ENCODE measurements at regions not wholly inside any gene's neighbourhood (a gene's known extent, or its start where the extent isn't known, plus 50 kb on each side); places are given as distances from the start of the nearest gene placed in this dataset.
A peak's percentile ranks its signal among the peaks of the same experiment; 100 is the strongest.

- Histone ChIP-seq H3K4me1 (no peaks in the 10 kb centered on the region), H3K36me3 (no peaks in the 10 kb centered on the region), H3K27ac (no peak overlapping the region), H3K4me3 (no peak overlapping the region), H3K27me3 (no peaks in the 10 kb centered on the region), H3K9me3 (replicated peaks) (no peaks in the 10 kb centered on the region)
- no peak for DNase-seq
Observed at GRCh38 chr2:196380575-196380974, 209.2 kb upstream of the STK17B start.

GRCh38 chr2:196381464-196381863 lies 210.1 kb upstream of the STK17B start:
- H3K4me3 ChIP-seq, result no peak overlapping the region
- no peaks in the 10 kb centered on the region for H3K27me3 ChIP-seq
- H3K36me3 ChIP-seq, result no peaks in the 10 kb centered on the region
- no peaks in the 10 kb centered on the region for H3K4me1 ChIP-seq
- no peak overlapping the region for H3K27ac ChIP-seq
- no peaks in the 10 kb centered on the region for H3K9me3 ChIP-seq (replicated peaks)
- DNase-seq, result no peak

- no peak overlapping the region for H3K4me3 ChIP-seq
- H3K9me3 ChIP-seq (replicated peaks), result no peaks in the 10 kb centered on the region
- H3K27me3 ChIP-seq, result no peaks in the 10 kb centered on the region
- DNase-seq, result no peak
- H3K36me3 ChIP-seq, result no peaks in the 10 kb centered on the region
- H3K4me1 ChIP-seq, result no peaks in the 10 kb centered on the region
- H3K27ac ChIP-seq, result no peak overlapping the region
Observed at GRCh38 chr2:196383799-196384198, 212.4 kb upstream of the STK17B start.

- no peak for DNase-seq
Observed at GRCh38 chr2:196384729-196385128, 213.4 kb upstream of the STK17B start.

GRCh38 chr2:196389670-196390069 lies 218.3 kb upstream of the STK17B start:
- Histone ChIP-seq H3K27me3 (no peaks in the 10 kb centered on the region), H3K36me3 (no peaks in the 10 kb centered on the region), H3K4me1 (no peaks in the 10 kb centered on the region), H3K9me3 (replicated peaks) (no peaks in the 10 kb centered on the region), H3K27ac (no peak overlapping the region), H3K4me3 (no peak overlapping the region)
- no peak for DNase-seq

More at GRCh38 chr2:196384729-196385128, 213.4 kb upstream of the STK17B start:
- Histone ChIP-seq H3K4me1 (no peaks in the 10 kb centered on the region), H3K4me3 (no peak overlapping the region), H3K27me3 (no peaks in the 10 kb centered on the region), H3K27ac (no peak overlapping the region), H3K9me3 (replicated peaks) (no peaks in the 10 kb centered on the region), H3K36me3 (no peaks in the 10 kb centered on the region)

DNA sequence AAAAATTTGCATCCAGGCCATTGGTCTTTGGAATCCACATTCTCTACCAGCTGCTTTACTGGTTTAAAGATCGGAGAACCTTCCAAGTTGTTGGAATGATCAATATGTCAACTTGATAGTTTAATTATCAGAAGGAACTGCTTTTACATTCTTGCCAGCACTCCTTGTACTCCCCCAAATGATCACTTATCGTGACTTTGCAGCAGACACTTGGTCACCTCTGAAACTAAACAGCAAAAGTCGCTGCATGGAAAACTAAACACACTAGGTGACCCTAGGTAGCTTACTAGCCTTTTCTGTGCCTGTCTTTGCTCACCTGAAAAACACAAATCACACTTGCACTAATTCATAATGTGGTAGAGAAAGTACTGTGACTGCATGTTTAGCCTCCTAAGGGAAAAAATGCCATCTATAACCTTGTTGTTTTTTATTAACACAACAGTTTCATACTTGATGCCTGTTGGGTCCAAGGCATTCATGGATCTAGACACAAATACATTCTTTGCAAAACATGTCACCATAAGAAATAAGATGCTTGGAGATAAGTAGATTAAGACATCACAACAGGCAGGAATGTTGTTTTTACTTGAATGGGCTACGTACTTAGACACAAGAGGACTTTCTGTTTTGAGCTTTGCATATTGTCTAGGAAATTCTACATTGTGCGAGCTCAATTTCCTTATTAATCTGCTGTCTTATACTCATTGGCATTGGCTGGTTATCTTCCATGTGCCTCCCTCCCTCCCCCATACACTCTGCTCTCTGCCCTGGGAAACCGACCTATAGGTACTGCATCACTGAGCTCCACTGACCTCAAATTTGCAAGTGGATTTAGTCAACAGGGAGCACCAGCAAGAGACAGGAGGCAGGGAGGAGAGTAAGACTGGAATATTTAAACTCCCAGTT lies 219.1 kb upstream of the STK17B start:
- H3K27ac ChIP-seq, result no peak overlapping the region
- H3K4me3 ChIP-seq, result no peak overlapping the region
- H3K27me3 ChIP-seq, result no peaks in the 10 kb centered on the region
- DNase-seq, result no peak
- no peaks in the 10 kb centered on the region for H3K9me3 ChIP-seq (replicated peaks)
- no peaks in the 10 kb centered on the region for H3K36me3 ChIP-seq
- H3K4me1 ChIP-seq, result no peaks in the 10 kb centered on the region

DNA sequence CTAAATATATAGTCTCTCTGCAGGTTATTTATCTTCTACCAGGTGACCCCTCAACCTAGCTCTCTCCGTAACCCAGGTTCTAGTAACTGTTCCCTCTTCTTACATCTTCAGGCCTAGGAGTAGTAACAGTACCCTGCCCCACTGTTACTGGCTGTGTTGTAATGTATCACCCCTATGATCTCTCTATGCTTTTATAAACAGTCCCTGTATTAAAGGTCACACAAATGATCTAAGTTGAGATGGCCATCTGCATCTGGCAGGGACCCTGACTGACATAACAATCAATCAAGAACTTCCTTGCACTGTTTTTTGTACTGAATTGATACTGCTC lies 219.7 kb upstream of the STK17B start:
- Histone ChIP-seq H3K4me1 (no peaks in the 10 kb centered on the region), H3K9me3 (replicated peaks) (no peaks in the 10 kb centered on the region), H3K27me3 (no peaks in the 10 kb centered on the region), H3K4me3 (no peak overlapping the region), H3K27ac (no peak overlapping the region), H3K36me3 (no peaks in the 10 kb centered on the region)
- DNase-seq, result no peak

DNA sequence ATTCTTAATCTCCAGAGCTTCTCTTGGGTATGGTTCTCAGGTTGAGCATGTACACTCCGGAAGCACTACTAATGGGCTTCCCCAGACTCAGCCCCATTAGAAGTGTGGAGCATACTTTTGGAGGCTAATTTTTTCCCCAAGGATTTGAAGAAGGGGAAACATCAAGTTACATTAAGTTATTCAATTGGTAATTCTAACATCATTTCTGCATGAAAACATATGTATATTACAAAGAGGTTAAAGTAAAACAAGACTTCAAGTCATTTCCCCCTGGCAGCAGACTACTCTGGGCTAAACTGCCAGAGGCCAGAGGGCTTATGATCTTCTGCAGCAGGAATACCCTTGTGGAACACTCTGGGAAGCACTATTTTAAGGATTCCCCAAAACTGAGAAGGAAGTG lies 227.7 kb upstream of the STK17B start:
- Histone ChIP-seq H3K4me1 (peaks cover 21% of the 10 kb centered on the region), H3K36me3 (no peaks in the 10 kb centered on the region), H3K9me3 (replicated peaks) (no peaks in the 10 kb centered on the region), H3K4me3 (no peak overlapping the region), H3K27me3 (no peaks in the 10 kb centered on the region), H3K27ac (peak overlapping the region; percentile 58)
- DNase-seq, result no peak

DNA sequence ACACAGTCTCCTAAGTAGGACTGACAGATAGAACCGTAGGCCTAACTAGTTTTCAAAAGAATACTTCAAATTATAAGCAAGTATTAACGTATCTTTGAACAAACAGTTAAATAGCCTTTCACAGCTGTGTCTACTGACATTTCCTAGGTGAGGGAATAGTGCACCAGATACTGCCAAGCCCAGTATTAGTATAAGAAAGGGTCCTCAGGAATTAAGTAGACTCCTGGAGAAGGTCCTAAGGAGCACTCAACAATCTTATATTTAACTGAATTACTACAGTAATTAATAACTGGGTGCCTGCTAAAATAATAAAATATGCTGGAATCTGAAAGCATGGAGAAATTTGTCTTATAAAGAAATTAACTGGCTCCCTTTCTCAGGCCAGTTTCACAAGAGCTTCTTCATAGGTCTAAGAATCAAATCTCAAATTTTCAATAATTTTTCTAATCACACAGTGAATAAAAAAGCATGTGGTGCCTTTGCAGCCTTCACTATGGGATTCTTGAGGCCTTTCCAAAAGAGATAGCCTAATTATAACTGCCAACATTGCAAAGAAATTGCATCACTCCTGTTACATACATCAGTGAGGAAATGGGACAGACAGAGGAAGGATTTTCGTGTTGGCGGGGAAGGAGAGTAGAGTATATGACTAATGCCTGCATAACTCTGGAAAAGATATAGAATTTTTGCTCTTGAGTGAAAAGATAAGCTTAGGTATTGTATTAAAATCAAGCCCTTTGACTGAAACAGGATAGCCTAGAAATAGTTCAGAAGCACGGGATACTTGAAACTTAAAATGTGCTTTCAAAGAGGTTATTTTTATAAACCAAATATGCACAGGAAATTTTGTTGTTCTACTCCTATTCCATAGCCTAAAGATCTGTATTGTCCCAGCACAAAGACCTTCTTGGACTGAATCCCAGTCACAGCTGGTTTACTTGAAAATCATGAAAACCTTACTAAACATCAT lies 228.6 kb upstream of the STK17B start:
- DNase-seq, result peak; percentile 31 to 55
- Histone ChIP-seq H3K36me3 (no peaks in the 10 kb centered on the region), H3K27me3 (no peaks in the 10 kb centered on the region), H3K4me3 (no peak overlapping the region), H3K4me1 (peaks cover 21% of the 10 kb centered on the region), H3K9me3 (replicated peaks) (no peaks in the 10 kb centered on the region), H3K27ac (peak overlapping the region; percentile 58)

DNA sequence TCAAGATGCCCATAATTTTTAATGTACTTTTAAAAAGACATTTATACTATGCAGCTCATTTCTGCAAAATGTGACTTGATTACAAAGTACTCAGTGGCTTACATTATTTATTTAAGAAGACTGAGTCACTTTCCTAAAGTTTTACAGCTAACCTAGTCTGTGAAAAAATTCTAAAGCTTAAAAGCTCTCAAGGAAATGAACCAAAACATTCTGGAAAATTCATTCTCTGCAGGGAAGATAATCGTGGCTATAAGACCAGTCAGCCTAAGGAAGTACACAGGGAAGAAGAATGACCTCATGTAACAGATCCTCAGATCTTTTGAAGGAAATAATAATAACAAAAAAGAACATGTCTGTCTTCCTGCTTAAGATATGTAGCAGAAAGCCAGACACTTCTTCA lies 232.1 kb upstream of the STK17B start:
- no peak for DNase-seq
- Histone ChIP-seq H3K4me3 (no peak overlapping the region), H3K36me3 (no peaks in the 10 kb centered on the region), H3K9me3 (replicated peaks) (no peaks in the 10 kb centered on the region), H3K27ac (no peak overlapping the region), H3K27me3 (no peaks in the 10 kb centered on the region), H3K4me1 (peaks cover 21% of the 10 kb centered on the region)

- H3K4me1 ChIP-seq, result peaks cover 17% of the 10 kb centered on the region
- no peak overlapping the region for H3K27ac ChIP-seq
- no peaks in the 10 kb centered on the region for H3K9me3 ChIP-seq (replicated peaks)
- DNase-seq, result no peak
- H3K4me3 ChIP-seq, result no peak overlapping the region
- H3K27me3 ChIP-seq, result no peaks in the 10 kb centered on the region
- H3K36me3 ChIP-seq, result no peaks in the 10 kb centered on the region
Observed at GRCh38 chr2:196404276-196404675, 232.9 kb upstream of the STK17B start.

DNA sequence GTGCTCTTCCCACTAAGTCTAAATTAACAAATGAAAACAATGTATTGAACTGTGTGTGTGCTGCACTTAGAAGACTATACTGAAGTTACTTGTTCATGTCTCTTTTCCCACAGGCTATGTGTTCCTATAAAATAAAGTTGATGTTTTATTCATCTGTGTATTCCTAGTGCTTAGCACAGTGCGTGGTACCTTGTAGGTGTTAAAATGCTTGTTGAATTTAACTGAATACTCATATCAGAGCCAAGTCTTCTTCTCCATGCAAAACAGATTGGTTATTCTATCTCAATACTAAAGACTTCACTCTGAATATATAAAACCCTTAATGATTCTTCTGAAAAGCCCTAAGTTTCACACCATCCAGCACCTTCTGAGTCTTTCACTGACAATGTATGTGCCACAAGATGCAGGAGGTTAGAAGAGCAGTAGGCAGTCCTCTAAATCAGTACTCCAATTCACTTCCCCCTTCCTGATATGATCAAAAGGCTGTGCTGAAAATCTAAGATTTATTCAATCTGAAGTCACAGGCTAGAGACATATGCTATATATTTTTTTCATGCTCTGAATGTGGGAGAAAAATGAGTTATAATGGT lies 231.7 kb upstream of the CCDC150 start:
- H3K4me3 ChIP-seq, result no peak overlapping the region
- H3K9me3 ChIP-seq (replicated peaks), result no peaks in the 10 kb centered on the region
- H3K27ac ChIP-seq, result no peak overlapping the region
- H3K4me1 ChIP-seq, result no peaks in the 10 kb centered on the region
- no peaks in the 10 kb centered on the region for H3K36me3 ChIP-seq
- DNase-seq, result no peak
- H3K27me3 ChIP-seq, result no peaks in the 10 kb centered on the region

DNA sequence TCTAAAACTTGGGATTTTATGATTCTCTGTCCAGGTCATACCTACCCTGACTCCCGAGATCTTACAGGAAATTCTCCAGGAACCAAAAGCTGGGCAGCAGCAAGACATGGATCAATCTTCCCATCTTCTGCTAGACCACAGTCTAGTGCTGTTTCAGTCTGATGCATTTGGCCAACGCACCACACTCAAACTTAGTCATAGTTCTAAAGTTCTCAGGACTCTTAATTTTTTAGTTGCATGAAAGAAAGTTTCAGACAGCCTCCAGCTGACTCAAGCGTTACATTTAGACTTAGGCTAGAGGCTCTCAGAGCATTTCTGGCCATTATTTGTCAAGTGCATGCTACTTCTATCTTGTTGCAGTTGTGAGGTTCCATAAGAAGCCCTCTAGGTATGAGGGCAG lies 230.1 kb upstream of the CCDC150 start:
- H3K4me3 ChIP-seq, result no peak overlapping the region
- no peak for DNase-seq
- H3K27me3 ChIP-seq, result no peaks in the 10 kb centered on the region
- H3K27ac ChIP-seq, result no peak overlapping the region
- H3K4me1 ChIP-seq, result no peaks in the 10 kb centered on the region
- no peaks in the 10 kb centered on the region for H3K36me3 ChIP-seq
- no peaks in the 10 kb centered on the region for H3K9me3 ChIP-seq (replicated peaks)

GRCh38 chr2:196410008-196410407 lies 229.5 kb upstream of the CCDC150 start:
- Histone ChIP-seq H3K27ac (no peak overlapping the region), H3K36me3 (no peaks in the 10 kb centered on the region), H3K9me3 (replicated peaks) (no peaks in the 10 kb centered on the region), H3K4me3 (no peak overlapping the region), H3K27me3 (no peaks in the 10 kb centered on the region), H3K4me1 (no peaks in the 10 kb centered on the region)
- DNase-seq, result no peak

GRCh38 chr2:196413821-196414274 lies 225.7 kb upstream of the CCDC150 start:
- H3K27me3 ChIP-seq, result no peaks in the 10 kb centered on the region
- no peak overlapping the region for H3K27ac ChIP-seq
- H3K36me3 ChIP-seq, result no peaks in the 10 kb centered on the region
- H3K4me1 ChIP-seq, result no peaks in the 10 kb centered on the region
- no peak overlapping the region for H3K4me3 ChIP-seq
- H3K9me3 ChIP-seq (replicated peaks), result no peaks in the 10 kb centered on the region
- DNase-seq, result peak in 1 of 2 experiments; percentile 8

Data from SJCRH30 (cell line).